ENCODE measurements at regions not wholly inside any gene's neighbourhood (a gene's known extent, or its start where the extent isn't known, plus 50 kb on each side); places are given as distances from the start of the nearest gene placed in this dataset.
"Not testable (repeated sequence)": the region's sequence is repeated elsewhere in the genome, so short reads cannot be mapped to it uniquely, and the experiment has no call there.

GRCh38 chr2:129803032-129803431 is 176.4 kb upstream of the RAB6C start:
- no peaks in the 10 kb centered on the region for H3K9me3 Mint-ChIP-seq
- no peaks in the 10 kb centered on the region for H3K36me3 Mint-ChIP-seq
- H3K27me3 Mint-ChIP-seq = no peaks in the 10 kb centered on the region
- no peaks in the 10 kb centered on the region for H3K4me1 Mint-ChIP-seq
- no peak overlapping the region for H3K27ac Mint-ChIP-seq
- H3K4me3 Mint-ChIP-seq = no peak overlapping the region

- Mint-ChIP-seq H3K36me3 (no peaks in the 10 kb centered on the region), H3K27ac (no peak overlapping the region), H3K9me3 (no peaks in the 10 kb centered on the region), H3K27me3 (no peaks in the 10 kb centered on the region), H3K4me1 (no peaks in the 10 kb centered on the region), H3K4me3 (no peak overlapping the region)
Measured at GRCh38 chr2:129803871-129804270, 175.6 kb upstream of the RAB6C start.

GRCh38 chr2:129805899-129806298 is 173.6 kb upstream of the RAB6C start:
- Mint-ChIP-seq H3K9me3 (no peaks in the 10 kb centered on the region), H3K27ac (no peak overlapping the region), H3K27me3 (peaks cover under 1% of the 10 kb centered on the region), H3K36me3 (no peaks in the 10 kb centered on the region), H3K4me3 (no peak overlapping the region), H3K4me1 (no peaks in the 10 kb centered on the region)

GRCh38 chr2:129806317-129806716 is 173.1 kb upstream of the RAB6C start:
- Mint-ChIP-seq H3K4me1 (no peaks in the 10 kb centered on the region), H3K27me3 (peaks cover 3% of the 10 kb centered on the region), H3K36me3 (no peaks in the 10 kb centered on the region), H3K9me3 (no peaks in the 10 kb centered on the region), H3K4me3 (no peak overlapping the region), H3K27ac (no peak overlapping the region)

GRCh38 chr2:129806990-129807389 is 172.5 kb upstream of the RAB6C start:
- Mint-ChIP-seq H3K36me3 (no peaks in the 10 kb centered on the region), H3K27ac (no peak overlapping the region), H3K9me3 (no peaks in the 10 kb centered on the region), H3K27me3 (peaks cover 3% of the 10 kb centered on the region), H3K4me1 (no peaks in the 10 kb centered on the region), H3K4me3 (no peak overlapping the region)

GRCh38 chr2:129807642-129808338 is 171.7 kb upstream of the RAB6C start:
- not testable (repeated sequence) for H3K27ac Mint-ChIP-seq, H3K9me3 Mint-ChIP-seq, H3K27me3 Mint-ChIP-seq, H3K36me3 Mint-ChIP-seq, H3K4me1 Mint-ChIP-seq, H3K4me3 Mint-ChIP-seq

- H3K36me3 Mint-ChIP-seq = peaks cover 6% of the 10 kb centered on the region
- H3K4me1 Mint-ChIP-seq = no peaks in the 10 kb centered on the region
- peaks cover 8% of the 10 kb centered on the region for H3K9me3 Mint-ChIP-seq
- peaks cover 6% of the 10 kb centered on the region for H3K27me3 Mint-ChIP-seq
- no peak overlapping the region for H3K4me3 Mint-ChIP-seq
- H3K27ac Mint-ChIP-seq = no peak overlapping the region
Measured at GRCh38 chr2:129810521-129810920, 168.9 kb upstream of the RAB6C start.

- H3K4me1 Mint-ChIP-seq = no peaks in the 10 kb centered on the region
- H3K4me3 Mint-ChIP-seq = no peak overlapping the region
- no peak overlapping the region for H3K27ac Mint-ChIP-seq
- peaks cover 12% of the 10 kb centered on the region for H3K9me3 Mint-ChIP-seq
- peaks cover 6% of the 10 kb centered on the region for H3K36me3 Mint-ChIP-seq
- H3K27me3 Mint-ChIP-seq = peaks cover 6% of the 10 kb centered on the region
Measured at GRCh38 chr2:129812071-129812470, 167.4 kb upstream of the RAB6C start.

- H3K36me3 Mint-ChIP-seq = peaks cover 6% of the 10 kb centered on the region
- no peak overlapping the region for H3K27ac Mint-ChIP-seq
- no peaks in the 10 kb centered on the region for H3K4me1 Mint-ChIP-seq
- peaks cover 6% of the 10 kb centered on the region for H3K27me3 Mint-ChIP-seq
- peaks cover 12% of the 10 kb centered on the region for H3K9me3 Mint-ChIP-seq
- H3K4me3 Mint-ChIP-seq = no peak overlapping the region
Measured at GRCh38 chr2:129812654-129813053, 166.8 kb upstream of the RAB6C start.

GRCh38 chr2:129813404-129813803 is 166.1 kb upstream of the RAB6C start:
- no peak overlapping the region for H3K27ac Mint-ChIP-seq
- H3K9me3 Mint-ChIP-seq = peaks cover 12% of the 10 kb centered on the region

GRCh38 chr2:129816813-129817574 is 162.5 kb upstream of the RAB6C start:
- peaks cover 12% of the 10 kb centered on the region for H3K9me3 Mint-ChIP-seq
- H3K27ac Mint-ChIP-seq = no peak overlapping the region
- H3K4me1 Mint-ChIP-seq = no peaks in the 10 kb centered on the region
- H3K27me3 Mint-ChIP-seq = peaks cover 3% of the 10 kb centered on the region
- no peak overlapping the region for H3K4me3 Mint-ChIP-seq
- peaks cover 6% of the 10 kb centered on the region for H3K36me3 Mint-ChIP-seq

More at GRCh38 chr2:129813404-129813803, 166.1 kb upstream of the RAB6C start:
- H3K36me3 Mint-ChIP-seq = peaks cover 6% of the 10 kb centered on the region
- peaks cover 6% of the 10 kb centered on the region for H3K27me3 Mint-ChIP-seq
- H3K4me1 Mint-ChIP-seq = no peaks in the 10 kb centered on the region
- H3K4me3 Mint-ChIP-seq = no peak overlapping the region

- H3K27me3 Mint-ChIP-seq = no peaks in the 10 kb centered on the region
- no peak overlapping the region for H3K27ac Mint-ChIP-seq
- H3K36me3 Mint-ChIP-seq = no peaks in the 10 kb centered on the region
- no peaks in the 10 kb centered on the region for H3K4me1 Mint-ChIP-seq
- peaks cover 5% of the 10 kb centered on the region for H3K9me3 Mint-ChIP-seq
- no peak overlapping the region for H3K4me3 Mint-ChIP-seq
Measured at GRCh38 chr2:129819855-129820254, 159.6 kb upstream of the RAB6C start.

- Mint-ChIP-seq H3K4me1 (no peaks in the 10 kb centered on the region), H3K27ac (no peak overlapping the region), H3K9me3 (peaks cover under 1% of the 10 kb centered on the region), H3K27me3 (no peaks in the 10 kb centered on the region), H3K36me3 (no peaks in the 10 kb centered on the region), H3K4me3 (no peak overlapping the region)
Measured at GRCh38 chr2:129820908-129821307, 158.6 kb upstream of the RAB6C start.

GRCh38 chr2:129821445-129821844 is 158.0 kb upstream of the RAB6C start:
- Mint-ChIP-seq H3K9me3 (no peaks in the 10 kb centered on the region), H3K27me3 (no peaks in the 10 kb centered on the region), H3K36me3 (no peaks in the 10 kb centered on the region), H3K4me1 (no peaks in the 10 kb centered on the region), H3K27ac (no peak overlapping the region), H3K4me3 (no peak overlapping the region)

- Mint-ChIP-seq H3K27ac (no peak overlapping the region), H3K9me3 (no peaks in the 10 kb centered on the region), H3K4me3 (no peak overlapping the region), H3K27me3 (no peaks in the 10 kb centered on the region), H3K4me1 (no peaks in the 10 kb centered on the region), H3K36me3 (no peaks in the 10 kb centered on the region)
Measured at GRCh38 chr2:129823044-129823443, 156.4 kb upstream of the RAB6C start.

GRCh38 chr2:129827311-129828090 is 152.0 kb upstream of the RAB6C start:
- Mint-ChIP-seq H3K27me3 (peaks cover 7% of the 10 kb centered on the region), H3K36me3 (peaks cover 6% of the 10 kb centered on the region), H3K4me1 (no peaks in the 10 kb centered on the region), H3K9me3 (peaks cover 5% of the 10 kb centered on the region), H3K27ac (no peak overlapping the region), H3K4me3 (no peak overlapping the region)

Measured in activated naive CD4-positive, alpha-beta T cell treated with anti-CD3 and anti-CD28 coated beads, Interleukin-2, amount 50 U/mL, for 24 hours (primary cell).